ENCODE measurements at regions not wholly inside any gene's neighbourhood (a gene's known extent, or its start where the extent isn't known, plus 50 kb on each side); places are given as distances from the start of the nearest gene placed in this dataset.

- no peak for DNase-seq
Observed at GRCh38 chr5:124841829-124842712, 95.6 kb upstream of the ZNF608 start.

- no peak for DNase-seq
Observed at GRCh38 chr5:124842725-124843595, 96.5 kb upstream of the ZNF608 start.

GRCh38 chr5:124843596-124843899 lies 97.1 kb upstream of the ZNF608 start:
- DNase-seq = no peak

- DNase-seq = no peak
Observed at GRCh38 chr5:124844371-124844920, 98.0 kb upstream of the ZNF608 start.

GRCh38 chr5:124847907-124848306 lies 101.5 kb upstream of the ZNF608 start:
- no peak for DNase-seq

- no peak for DNase-seq
Observed at GRCh38 chr5:124849774-124850173, 103.3 kb upstream of the ZNF608 start.

GRCh38 chr5:124856726-124857125 lies 110.3 kb upstream of the ZNF608 start:
- no peak for DNase-seq

- no peak for DNase-seq
Observed at GRCh38 chr5:124858612-124859011, 112.2 kb upstream of the ZNF608 start.

GRCh38 chr5:124859027-124859426 lies 112.6 kb upstream of the ZNF608 start:
- no peak for DNase-seq

GRCh38 chr5:124859556-124860290 lies 113.3 kb upstream of the ZNF608 start:
- DNase-seq = no peak

- no peak for DNase-seq
Observed at GRCh38 chr5:124860291-124860655, 113.8 kb upstream of the ZNF608 start.

- DNase-seq = no peak
Observed at GRCh38 chr5:124865066-124865465, 118.6 kb upstream of the ZNF608 start.

- no peak for DNase-seq
Observed at GRCh38 chr5:124865603-124866354, 119.3 kb upstream of the ZNF608 start.

GRCh38 chr5:124866355-124867136 lies 120.1 kb upstream of the ZNF608 start:
- DNase-seq = no peak

- DNase-seq = no peak
Observed at GRCh38 chr5:124867137-124867704, 120.8 kb upstream of the ZNF608 start.

GRCh38 chr5:124868676-124869075 lies 122.2 kb upstream of the ZNF608 start:
- no peak for DNase-seq

- DNase-seq = no peak
Observed at GRCh38 chr5:124869426-124870033, 123.1 kb upstream of the ZNF608 start.

- no peak for DNase-seq
Observed at GRCh38 chr5:124870070-124870469, 123.6 kb upstream of the ZNF608 start.

GRCh38 chr5:124871303-124871702 lies 124.9 kb upstream of the ZNF608 start:
- no peak for DNase-seq

GRCh38 chr5:124872086-124872485 lies 125.6 kb upstream of the ZNF608 start:
- DNase-seq = no peak

GRCh38 chr5:124872615-124873014 lies 126.2 kb upstream of the ZNF608 start:
- DNase-seq = no peak

All from activated CD4-positive, CD25-positive, alpha-beta regulatory T cell treated with anti-CD3 and anti-CD28 coated beads, Interleukin-2, amount 50 U/mL, for 72 hours (primary cell).